GM18511 (cell line): ENCODE measurements at regions not wholly inside any gene's neighbourhood (a gene's known extent, or its start where the extent isn't known, plus 50 kb on each side); places are given as distances from the start of the nearest gene placed in this dataset.

ENCODE experiments used
- ATAC-seq: cut with Tn5 transposase; IDR thresholded peaks from one replicate; pipeline ENCODE4 v1.9.1; 2021; ENCODE audit warnings: mild to moderate bottlenecking, moderate library complexity; ENCODE audit not compliant: unreplicated experiment

DNA sequence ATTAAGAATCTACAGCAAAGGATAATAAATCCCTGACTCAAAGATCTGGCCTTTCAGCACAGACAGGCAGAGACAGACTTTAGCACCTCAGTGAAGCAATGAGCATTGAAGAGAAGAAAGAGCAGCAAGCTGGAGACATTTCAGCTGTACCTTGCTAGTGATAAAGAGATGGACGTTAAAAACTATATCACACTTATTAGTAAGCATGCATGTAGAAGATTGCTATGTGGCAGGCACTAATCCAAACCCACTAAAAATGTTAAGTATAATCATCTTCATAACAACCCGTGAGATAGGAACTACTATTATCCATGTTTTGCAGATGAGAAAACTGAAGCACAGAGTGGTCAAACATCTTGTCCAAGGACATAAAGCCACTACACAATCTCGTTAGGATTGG lies 1538.3 kb upstream of the FLRT2 start:
- ATAC-seq: no peak

DNA sequence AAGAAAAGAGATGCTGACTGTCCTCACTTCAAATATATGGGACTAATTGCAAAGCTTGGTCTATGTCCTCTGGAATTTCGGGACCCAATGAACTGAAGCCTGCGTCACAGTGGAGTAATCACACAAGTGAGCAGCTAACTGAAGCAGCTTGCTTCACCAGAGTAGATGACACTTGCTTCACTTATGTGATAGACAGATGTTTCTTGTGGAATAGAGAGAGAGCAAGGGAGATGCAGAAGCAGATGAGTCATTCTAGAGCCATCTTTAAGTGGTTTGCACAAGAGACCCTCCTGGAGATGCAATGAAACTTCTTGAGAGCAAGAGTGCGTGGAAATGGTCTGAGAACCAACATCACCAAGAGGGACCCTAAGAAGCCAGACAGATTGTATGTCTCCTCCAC lies 1537.1 kb upstream of the FLRT2 start:
- ATAC-seq: no peak

DNA sequence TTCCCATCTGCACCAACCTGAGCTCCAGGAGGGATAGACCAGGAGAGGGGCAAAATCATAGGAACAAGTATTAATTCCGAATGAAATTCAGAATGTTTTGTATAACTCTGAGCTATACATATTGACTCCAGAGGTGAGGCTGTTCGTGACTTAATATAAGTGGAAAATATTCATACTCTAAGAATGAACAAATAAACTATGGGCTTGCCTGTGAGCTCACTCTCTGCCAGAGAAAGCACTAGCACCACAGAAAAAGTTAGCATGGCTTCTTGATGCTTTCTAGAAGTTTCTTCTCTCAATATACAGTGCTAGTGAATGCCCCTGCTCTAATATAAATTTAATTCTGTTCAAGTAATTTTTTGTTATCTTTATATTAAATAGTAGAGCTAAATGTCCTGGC lies 1536.4 kb upstream of the FLRT2 start:
- no peak for ATAC-seq

DNA sequence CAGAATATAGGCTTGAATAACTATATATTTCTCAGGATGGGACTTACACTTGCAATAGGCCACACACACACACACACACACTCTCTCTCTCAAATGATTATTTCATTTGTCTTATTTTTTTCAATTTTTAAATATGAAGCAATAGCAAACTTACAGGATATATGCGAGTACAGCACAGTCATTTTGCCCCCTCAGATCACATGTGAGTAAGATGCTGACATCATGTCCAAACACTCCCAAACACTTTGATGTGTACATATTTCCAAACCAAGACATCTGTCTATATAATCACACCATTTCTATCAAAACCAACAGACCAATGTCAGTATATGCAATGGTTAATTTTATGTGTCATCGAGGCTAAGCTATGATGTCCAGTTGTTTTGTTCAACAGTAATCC lies 1535.9 kb upstream of the FLRT2 start:
- ATAC-seq: no peak

DNA sequence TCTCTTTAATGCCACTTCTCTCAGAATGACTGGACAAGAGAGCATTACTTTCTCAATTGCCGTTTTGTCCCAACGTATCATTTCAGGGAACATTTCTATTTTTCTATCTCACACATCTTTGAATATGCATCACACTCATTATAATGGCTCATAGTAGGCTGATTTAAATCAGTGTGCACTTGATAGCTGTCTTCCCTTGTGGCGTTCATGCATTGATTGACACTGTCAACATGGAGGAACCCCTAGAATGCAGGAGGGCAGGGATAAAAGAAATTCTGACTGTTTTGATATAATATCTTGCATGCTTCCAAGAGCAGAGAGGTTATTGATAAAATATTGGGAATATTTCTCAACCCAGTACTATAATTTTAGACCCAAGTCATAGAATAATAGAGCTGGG lies 1528.9 kb upstream of the FLRT2 start:
- ATAC-seq: no peak

DNA sequence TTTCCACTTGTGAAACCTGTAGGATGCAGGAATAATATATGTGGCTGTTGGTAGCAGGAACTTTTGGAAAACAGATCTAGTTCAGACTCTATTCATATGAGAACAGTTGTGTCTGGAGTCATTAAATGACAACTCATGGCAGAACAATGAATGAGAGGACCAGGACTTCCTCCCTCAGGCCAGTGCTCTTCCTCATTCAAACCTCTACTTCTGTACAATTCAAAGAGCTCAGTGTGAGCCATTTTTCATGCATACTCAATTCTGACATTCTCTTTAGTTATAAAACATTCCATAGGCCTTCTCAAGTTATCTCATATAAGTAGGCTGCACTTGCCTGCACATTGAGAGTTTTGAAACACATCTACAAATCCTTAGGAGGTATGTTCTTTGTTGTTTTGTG lies 1526.6 kb upstream of the FLRT2 start:
- no peak for ATAC-seq

DNA sequence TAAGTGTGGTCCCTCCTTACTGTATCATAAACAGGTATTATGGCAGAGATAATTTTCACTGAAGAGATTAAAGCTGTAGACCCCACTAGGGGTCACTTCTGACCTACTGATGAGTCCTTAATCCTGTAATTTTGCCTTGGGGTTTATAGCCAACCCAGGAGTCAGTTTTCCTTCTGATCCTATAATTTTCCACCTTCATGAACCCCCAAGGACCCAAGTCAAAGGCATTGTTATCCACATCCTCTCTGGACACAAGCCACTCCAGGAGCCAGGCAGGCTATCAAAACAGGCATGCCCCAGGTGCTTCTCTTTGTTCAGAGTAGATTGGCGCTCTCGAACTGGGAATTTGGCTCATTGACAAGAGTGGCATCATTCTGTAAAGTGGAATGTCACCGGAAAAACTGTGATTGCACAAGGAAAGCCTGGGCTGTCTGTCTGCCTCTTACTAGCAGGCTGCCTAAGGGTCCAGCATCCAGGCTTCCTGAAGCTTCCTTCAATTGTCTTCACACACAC lies 1523.2 kb upstream of the FLRT2 start:
- ATAC-seq: no peak

DNA sequence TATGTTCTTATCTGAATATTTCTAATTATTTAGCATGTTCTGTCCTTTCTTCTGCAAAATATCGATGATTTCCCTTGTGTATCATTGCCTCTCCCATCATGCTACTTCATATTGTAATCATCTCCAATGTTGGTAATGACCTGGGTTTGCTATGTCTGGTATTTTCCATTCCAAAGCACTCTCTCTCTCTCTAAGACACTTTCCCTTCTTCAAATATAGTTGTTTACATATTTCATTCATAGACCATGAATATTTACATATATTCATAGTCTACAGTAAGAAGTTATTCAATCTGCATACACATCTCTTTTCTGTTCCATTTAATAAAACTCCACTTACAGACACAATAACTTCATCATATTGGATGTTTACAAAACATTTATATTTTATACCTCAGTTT lies 1516.5 kb upstream of the FLRT2 start:
- no peak for ATAC-seq

DNA sequence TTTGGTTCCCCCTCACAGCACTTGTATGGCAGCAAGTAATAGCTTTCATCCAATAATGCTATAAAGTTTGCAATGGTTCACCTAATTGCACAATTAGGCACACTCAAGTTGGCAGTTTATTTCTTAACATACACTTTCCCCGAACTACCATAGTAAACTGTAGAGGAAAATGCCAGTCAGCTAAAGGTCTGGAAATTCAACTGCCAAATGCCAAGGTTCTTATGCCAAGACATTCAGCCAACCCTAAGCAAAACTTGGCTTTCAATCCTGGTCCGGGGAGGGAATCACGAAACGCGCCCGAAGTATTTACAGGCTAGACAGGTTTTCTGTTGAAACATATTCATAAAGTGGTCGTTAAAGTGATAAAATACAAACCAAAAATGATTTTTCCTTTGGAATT lies 1512.4 kb upstream of the FLRT2 start:
- ATAC-seq: no peak

DNA sequence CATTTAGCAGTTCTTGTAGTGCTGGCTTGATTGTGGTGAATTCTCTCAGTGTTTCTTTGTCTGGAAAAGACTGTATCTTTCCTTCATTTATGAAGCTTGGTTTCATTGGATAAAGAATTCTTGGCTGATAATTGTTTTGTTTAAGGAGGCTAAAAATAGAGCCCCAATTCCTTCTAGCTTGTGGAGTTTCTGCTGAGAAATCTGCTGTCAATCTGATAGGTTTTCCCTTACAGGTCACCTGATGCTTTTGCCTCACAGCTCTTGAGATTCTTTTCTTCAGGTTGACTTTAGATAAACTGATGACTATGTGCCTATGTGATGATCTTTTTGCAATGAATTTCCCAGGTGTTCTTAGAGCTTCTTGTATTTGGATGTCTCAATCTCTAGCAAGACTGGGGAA lies 1508.5 kb upstream of the FLRT2 start:
- no peak for ATAC-seq

DNA sequence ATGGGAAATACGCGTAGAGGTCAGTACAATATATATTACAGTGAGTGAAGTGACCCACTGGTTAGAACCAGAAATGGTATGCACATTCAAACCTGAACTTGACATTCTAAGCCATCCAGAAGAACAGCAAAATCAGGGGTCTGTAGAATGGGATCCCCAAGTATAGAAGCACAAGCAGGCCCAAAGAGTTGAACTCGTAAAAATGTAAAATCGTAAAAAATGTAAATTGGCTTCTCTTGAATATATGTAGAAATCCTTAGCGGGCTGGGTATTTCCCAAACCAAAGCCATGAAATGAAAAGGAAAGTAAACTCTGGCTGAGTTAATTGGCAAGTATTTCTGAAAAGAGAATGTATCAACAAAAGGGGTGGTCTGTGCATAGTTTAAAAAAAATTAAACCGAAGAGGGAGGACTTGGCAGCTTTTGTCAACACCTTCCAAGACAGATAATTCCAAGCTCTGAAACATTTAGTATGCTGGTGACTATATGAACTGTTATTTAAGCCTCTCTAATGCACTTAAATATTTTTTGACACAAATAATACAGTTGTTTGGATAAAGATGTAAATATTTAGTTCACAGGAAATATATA lies 1505.6 kb upstream of the FLRT2 start:
- ATAC-seq: no peak

DNA sequence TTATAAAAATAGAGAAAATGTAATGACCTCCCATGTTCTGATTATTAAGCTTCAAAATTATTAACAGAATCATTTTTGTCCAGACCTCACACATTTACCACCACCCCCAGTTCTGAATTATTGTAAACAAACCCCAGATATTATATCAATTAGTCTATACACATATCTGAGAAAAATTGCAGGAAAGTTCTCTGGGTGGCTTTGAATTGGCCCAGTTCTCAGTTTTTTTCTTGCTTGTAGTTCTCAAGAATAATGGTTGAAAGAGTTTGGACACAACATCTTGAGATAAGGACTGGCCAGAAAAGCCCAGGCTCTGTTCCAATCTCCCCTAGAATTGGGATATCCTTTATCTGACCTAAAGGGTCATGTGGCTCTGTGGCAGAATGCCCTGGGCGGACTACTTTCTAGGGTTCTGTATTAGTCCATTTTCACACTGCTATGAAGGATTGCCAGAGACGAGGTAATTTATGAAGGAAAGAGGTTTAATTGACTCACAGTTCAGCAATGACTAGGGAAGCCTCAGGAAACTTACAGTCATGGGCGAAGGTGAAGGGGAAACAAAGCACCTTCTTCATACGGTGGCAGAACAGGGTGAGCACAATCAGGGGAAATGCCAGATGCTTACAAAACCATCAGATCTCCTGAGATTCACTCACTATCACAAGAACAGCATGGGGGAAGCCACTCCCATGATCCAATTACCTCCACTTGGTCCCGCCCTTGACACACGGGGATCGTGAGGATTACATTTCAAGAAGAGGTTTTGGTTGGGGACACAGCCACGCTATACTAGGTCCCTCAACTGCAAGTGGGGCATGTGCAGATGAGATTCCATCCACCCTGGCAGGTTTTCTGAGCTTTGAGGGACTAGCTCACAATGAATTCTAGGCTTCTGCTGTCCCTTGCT lies 1504.6 kb upstream of the FLRT2 start:
- no peak for ATAC-seq

DNA sequence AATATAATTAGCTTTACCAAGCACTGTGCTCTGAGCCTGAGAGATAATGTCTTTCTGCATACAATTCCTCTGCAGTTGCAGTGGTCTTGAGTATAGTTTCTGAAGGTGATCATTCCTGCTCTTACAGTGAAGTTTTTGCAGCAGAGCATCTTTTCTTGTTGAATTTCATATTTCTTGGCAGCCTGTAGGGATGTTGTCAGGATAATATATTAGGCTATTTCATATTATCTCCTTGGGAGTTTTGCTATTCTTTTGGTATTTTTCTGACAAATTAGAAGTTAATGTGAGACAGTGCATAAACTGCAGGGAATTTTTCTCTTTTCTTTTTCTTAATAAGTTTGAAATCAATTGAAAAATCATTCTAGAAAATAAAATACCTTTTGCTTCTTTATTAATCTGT lies 1502.6 kb upstream of the FLRT2 start:
- no peak for ATAC-seq

DNA sequence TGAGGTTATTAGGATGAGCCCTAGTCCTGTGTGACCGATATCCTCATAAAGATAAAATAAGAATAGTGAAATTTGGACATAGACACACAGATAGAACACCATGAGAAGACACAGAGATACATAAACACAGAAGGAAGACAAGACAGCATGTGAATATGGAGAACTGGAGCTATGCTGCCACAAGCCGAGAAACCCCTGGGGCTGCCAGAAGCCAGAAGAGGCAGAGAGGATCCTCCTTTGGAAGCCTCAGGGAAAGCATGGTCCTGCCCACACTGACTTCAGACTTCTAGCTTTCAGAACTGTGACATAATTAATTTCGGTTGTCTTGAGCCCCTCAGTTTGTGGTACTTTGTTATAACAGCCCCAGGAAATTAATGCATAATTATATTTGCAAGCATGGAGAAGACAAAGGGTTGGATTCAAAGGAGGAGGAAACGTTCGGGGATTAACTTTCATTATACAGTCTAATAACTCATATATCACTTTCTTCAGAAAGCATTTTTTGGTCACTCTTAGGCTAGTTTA lies 1501.8 kb upstream of the FLRT2 start:
- ATAC-seq: no peak

DNA sequence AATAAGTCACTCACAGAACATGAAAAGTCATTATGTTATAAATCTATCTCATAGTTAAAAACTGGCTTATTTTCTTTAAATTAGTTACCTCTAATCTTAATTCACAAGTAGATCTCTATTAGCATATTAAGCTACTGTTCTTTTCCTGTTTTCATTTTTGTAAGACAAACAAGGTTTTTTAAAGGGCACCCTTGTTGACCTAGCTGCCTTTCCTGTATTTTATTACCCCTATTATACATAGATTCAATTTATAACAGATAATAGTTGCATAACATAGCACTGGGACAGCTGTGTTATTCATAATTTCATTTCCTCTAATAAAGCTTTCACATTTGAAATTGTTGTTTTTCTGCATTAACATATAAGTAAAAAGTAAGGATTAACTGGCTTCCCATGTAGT lies 1500.7 kb upstream of the FLRT2 start:
- ATAC-seq: no peak

DNA sequence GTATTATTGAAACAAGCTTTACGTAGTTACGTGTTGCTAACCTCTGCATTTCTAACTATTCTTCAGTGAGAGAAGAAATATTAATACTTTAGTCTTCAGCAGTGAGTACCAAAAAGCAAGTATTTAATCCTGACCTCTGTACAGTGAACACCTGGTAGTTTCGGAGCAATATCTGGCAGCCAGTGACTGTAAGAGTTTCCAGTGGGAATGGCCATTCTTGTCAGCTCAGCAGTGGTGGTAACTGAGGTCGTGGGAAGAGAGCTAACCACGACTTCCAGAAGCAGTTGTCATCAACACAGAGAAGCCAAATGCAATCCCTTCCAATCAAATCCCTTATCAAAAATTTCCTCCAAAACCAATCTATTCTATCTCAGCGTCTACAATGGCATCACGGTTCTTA lies 1500.2 kb upstream of the FLRT2 start:
- no peak for ATAC-seq

DNA sequence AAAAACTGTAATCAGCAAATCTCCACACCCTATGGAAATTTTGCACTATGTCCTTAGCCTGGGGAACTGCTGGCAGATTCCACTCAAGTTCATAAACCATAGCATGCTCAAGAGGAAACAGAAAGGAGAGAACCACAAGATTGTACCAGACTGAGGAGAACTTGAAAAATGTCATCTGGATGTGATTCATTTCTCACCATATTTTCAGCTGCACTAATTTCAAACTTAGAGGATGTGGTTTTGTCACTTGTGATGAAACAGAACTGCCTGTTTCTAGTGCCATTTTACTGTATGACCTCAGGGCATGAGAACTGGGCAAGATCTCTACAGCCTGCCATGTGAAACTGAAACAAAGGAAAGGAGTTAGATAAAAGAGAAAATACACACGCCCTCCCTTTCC lies 1493.1 kb upstream of the FLRT2 start:
- no peak for ATAC-seq

DNA sequence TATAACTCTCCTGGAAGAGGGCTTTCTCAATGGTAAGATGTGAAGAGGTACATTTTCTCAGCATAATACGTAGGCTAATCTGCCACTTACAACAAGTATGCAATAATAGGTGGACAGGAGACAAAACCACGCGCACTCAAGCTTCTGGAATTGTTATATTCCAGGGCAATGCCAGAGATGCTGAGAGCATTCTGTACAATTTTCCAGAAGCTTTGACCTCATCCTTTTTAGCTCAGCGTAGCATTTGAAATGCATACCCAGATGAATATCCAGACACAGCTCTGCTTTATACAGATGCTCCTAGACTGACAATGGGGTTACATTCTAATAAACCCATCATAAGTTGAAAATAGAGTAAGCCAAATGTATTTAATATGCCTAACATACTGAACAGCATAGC lies 1492.4 kb upstream of the FLRT2 start:
- no peak for ATAC-seq

DNA sequence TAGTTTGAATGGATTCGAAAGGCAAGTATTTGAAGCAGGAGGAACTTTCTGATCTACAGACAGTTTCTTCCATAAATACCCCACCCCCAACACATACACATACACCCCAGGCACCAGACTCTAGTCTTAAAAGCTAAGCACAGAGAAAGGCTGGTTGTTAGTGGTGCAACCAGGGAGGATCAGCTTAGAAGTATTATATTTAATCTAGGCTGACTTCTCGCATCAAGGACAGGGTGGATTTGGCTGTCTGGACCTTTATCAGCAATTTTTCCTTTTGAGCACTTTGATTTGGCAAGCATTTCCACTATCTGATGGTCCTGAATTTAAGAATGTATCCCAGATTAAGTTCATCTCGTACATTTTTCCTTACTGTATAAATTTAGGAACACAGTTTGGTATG lies 1489.8 kb upstream of the FLRT2 start:
- ATAC-seq: no peak

DNA sequence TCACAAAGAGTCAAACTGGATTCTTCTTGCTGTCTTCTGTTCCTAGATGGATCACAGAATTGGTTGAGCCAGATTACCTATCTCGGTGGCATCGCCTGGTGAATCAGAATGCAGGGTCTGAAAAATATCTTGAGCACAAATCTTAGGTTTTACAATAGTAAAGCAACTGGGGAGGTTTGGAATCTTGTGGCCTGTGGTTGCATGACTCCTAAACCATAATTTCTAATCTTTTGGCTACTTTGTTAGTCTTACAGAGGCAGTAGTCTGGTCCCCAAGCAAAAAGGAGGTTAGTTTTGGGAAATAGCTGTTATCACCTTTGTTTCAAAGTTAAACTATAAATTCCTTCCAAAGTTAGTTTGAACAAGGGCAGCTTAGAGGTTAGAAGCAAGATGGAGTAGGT lies 1488.5 kb upstream of the FLRT2 start:
- ATAC-seq: no peak

DNA sequence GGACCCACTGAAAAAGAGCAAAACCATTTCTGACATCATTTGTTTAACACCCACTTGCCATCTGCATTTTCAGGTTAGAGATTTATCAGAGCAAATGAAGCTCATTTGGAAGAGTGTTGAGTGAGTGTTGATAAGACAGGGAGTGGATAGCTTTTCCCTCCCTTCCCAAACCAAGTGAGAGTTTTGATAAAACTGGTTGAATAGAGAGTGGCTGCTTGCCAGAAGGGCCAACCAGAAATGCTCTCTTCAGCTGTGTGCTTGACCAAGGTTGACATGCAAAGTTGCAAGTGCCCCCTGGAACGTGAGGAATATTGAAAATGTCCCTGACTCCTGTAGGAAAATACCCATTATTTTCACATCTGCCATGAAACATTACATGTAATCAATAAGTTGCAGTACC lies 1487.0 kb upstream of the FLRT2 start:
- no peak for ATAC-seq
